OCI-LY7 (cell line): ENCODE measurements at regions not wholly inside any gene's neighbourhood (a gene's known extent, or its start where the extent isn't known, plus 50 kb on each side); places are given as distances from the start of the nearest gene placed in this dataset.

Source experiments
- BruUV-seq: library from RNA; stranded (reverse); fragments of 400-500 nt; replicated peaks from 2 replicates; lab custom pipeline; 2021; lab: Mats Ljungman, UMichigan
- CTCF ChIA-PET: fragments of 300-600 bp; sonication (Branson Sonifier 250); formaldehyde crosslinking; loops from one replicate; lab custom pipeline; 2022; ENCODE audit warnings: antibody characterized with exemption; ENCODE audit not compliant: unreplicated experiment; lab: Charles Lee
- POLR2A ChIA-PET: fragments of 300-600 bp; sonication (Branson Sonifier 250); formaldehyde crosslinking; loops from one replicate; lab custom pipeline; 2022; ENCODE audit warnings: antibody characterized with exemption; lab: Charles Lee
- DNase-seq: peaks from one replicate; pipeline ENCODE4 v3.0.0-alpha.2; 2015; ENCODE audit warnings: low spot score
- H2AFZ ChIP-seq: fragments of 200-600 bp; sonication (generic), shearing (Covaris generic); 2 replicates; pipeline ENCODE4 v1.6.1; 2014; ENCODE audit warnings: mild to moderate bottlenecking, antibody characterized with exemption, low read length, moderate library complexity
- H3K27ac ChIP-seq: fragments of 200-600 bp; sonication (generic); 2 replicates; pipeline ENCODE4 v1.5.1; 2014; ENCODE audit warnings: mixed run types, low read depth, mild to moderate bottlenecking, moderate library complexity, low read length, inconsistent platforms; ENCODE audit not compliant: poor library complexity, severe bottlenecking
- H3K36me3 ChIP-seq: fragments of 200-600 bp; sonication (generic); 2 replicates; pipeline ENCODE4 v1.6.1; 2014; ENCODE audit warnings: mild to moderate bottlenecking, antibody characterized with exemption, low read length, moderate library complexity, mixed read lengths; ENCODE audit not compliant: insufficient read depth
- H3K4me1 ChIP-seq: fragments of 200-600 bp; sonication (generic); 2 replicates; pipeline ENCODE4 v1.5.1; 2014; ENCODE audit warnings: mild to moderate bottlenecking, low read length; ENCODE audit not compliant: insufficient read depth, poor library complexity, severe bottlenecking
- H3K4me2 ChIP-seq: fragments of 200-600 bp; sonication (generic); 2 replicates; pipeline ENCODE4 v1.6.1; 2014; ENCODE audit warnings: mild to moderate bottlenecking, low read length
- H3K4me3 ChIP-seq: fragments of 200-600 bp; sonication (generic); 2 replicates; pipeline ENCODE4 v1.5.1; 2014; ENCODE audit warnings: mild to moderate bottlenecking, low read depth, low read length; ENCODE audit not compliant: poor library complexity, severe bottlenecking
- H3K79me2 ChIP-seq: fragments of 200-600 bp; sonication (generic); 2 replicates; pipeline ENCODE4 v1.6.1; 2016; ENCODE audit warnings: low read depth, mild to moderate bottlenecking, low read length, moderate library complexity, mixed read lengths; ENCODE audit not compliant: insufficient read depth
- H3K9me2 ChIP-seq: fragments of 200-600 bp; sonication (generic); 2 replicates; pipeline ENCODE4 v1.6.1; 2016; ENCODE audit warnings: mild to moderate bottlenecking, low read length, mixed read lengths; ENCODE audit not compliant: insufficient read depth
- H3K9me3 ChIP-seq: fragments of 200-600 bp; sonication (generic); 2 replicates; pipeline ENCODE4 v1.6.1; 2014; ENCODE audit warnings: mild to moderate bottlenecking, mixed run types, low read length, mixed read lengths
- H4K20me1 ChIP-seq: fragments of 200-600 bp; sonication (generic); 2 replicates; pipeline ENCODE4 v1.6.1; 2014; ENCODE audit warnings: mild to moderate bottlenecking, antibody characterized with exemption, low read length, moderate library complexity, mixed read lengths; ENCODE audit not compliant: insufficient read depth
- EZH2phosphoT487 ChIP-seq: fragments of 200-600 bp; sonication (generic); IDR thresholded peaks from 2 replicates; pipeline ENCODE4 v1.6.1; 2018; ENCODE audit warnings: low read depth, borderline replicate concordance, mild to moderate bottlenecking, mixed run types, antibody characterized with exemption, low read length, moderate library complexity, mixed read lengths
- intact Hi-C: fragments of 100-400 bp; cut with micrococcal nuclease; formaldehyde crosslinking; loops from one replicate; pipeline ENCODE4 v1.10.0; 2022; ENCODE audit not compliant: unreplicated experiment
- TF ChIP-seq, protein P1 (sequence below): fragments of 200-600 bp; sonication (generic); conservative IDR thresholded peaks from 2 replicates; pipeline ENCODE4 v1.5.1; 2014; ENCODE audit warnings: mild to moderate bottlenecking, antibody characterized with exemption, low read length, moderate library complexity, mixed read lengths

DNA sequence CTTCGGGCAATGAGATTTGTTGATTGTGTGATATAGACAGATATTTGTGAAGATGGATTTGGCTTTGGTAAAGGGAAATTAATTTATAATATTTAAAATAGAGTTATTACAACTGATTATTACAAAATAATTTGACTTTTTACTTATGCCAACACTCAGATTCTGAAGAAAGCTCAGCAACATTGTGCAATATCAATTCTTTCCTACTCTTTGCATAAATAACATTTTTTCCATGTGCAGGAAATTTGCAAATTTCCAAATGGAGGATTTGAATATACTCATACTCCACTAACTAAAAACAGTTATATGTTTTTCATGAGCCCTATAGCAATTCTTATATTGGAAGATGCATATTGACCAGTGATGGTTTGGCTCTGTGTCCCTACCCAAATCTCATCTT lies 676.4 kb upstream of the ADAMTS5 start:
- BruUV-seq: no TSS peak
- Histone ChIP-seq H3K27ac (no peak overlapping the region), H3K79me2 (no peaks in the 10 kb centered on the region), H3K9me3 (no peaks in the 10 kb centered on the region), H3K9me2 (no peaks in the 10 kb centered on the region), H3K4me2 (no peak overlapping the region), H2AFZ (no peak overlapping the region), H3K36me3 (no peaks in the 10 kb centered on the region), H4K20me1 (no peaks in the 10 kb centered on the region), H3K4me1 (no peaks in the 10 kb centered on the region), H3K4me3 (no peak overlapping the region)
- ChIA-PET CTCF (no interaction called here), POLR2A (no interaction called here)
- no peak for DNase-seq
- TF ChIP-seq, protein P1, sequence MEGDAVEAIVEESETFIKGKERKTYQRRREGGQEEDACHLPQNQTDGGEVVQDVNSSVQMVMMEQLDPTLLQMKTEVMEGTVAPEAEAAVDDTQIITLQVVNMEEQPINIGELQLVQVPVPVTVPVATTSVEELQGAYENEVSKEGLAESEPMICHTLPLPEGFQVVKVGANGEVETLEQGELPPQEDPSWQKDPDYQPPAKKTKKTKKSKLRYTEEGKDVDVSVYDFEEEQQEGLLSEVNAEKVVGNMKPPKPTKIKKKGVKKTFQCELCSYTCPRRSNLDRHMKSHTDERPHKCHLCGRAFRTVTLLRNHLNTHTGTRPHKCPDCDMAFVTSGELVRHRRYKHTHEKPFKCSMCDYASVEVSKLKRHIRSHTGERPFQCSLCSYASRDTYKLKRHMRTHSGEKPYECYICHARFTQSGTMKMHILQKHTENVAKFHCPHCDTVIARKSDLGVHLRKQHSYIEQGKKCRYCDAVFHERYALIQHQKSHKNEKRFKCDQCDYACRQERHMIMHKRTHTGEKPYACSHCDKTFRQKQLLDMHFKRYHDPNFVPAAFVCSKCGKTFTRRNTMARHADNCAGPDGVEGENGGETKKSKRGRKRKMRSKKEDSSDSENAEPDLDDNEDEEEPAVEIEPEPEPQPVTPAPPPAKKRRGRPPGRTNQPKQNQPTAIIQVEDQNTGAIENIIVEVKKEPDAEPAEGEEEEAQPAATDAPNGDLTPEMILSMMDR: no peak
- no peak for TF ChIP-seq EZH2phosphoT487
- intact Hi-C loops: no loop called here

DNA sequence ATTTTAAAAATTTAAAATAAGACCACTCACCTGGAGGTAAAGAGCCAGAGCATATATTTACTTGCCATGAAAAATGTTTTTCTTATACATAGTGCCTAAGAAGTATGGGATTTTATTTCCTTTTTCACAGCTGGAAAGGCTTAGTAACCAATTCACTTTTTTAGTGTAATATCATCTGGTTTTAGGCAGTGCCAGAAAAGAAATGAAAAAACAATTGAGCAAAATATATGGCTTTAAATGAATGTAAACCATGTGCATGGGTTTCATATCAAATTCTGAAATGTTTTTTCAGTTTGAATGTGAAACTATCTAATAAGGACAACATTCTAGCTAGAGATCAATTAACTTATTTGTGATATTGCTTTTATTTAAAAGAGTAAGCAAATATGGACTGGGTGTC lies 672.4 kb upstream of the ADAMTS5 start:
- H3K36me3 ChIP-seq: no peaks in the 10 kb centered on the region
- ChIA-PET POLR2A (no interaction called here), CTCF (no interaction called here)
- no peaks in the 10 kb centered on the region for H4K20me1 ChIP-seq
- H3K4me3 ChIP-seq: no peak overlapping the region
- H3K9me2 ChIP-seq: no peaks in the 10 kb centered on the region
- H3K27ac ChIP-seq: no peak overlapping the region
- no peaks in the 10 kb centered on the region for H3K79me2 ChIP-seq
- TF ChIP-seq, protein P1: no peak
- no peak for TF ChIP-seq EZH2phosphoT487
- peaks cover 7% of the 10 kb centered on the region; the same call in 1 of the 2 replicates for H3K9me3 ChIP-seq
- intact Hi-C loops: no loop called here
- no TSS peak for BruUV-seq
- H2AFZ ChIP-seq: no peak overlapping the region
- no peaks in the 10 kb centered on the region for H3K4me1 ChIP-seq
- H3K4me2 ChIP-seq: no peak overlapping the region
- DNase-seq: no peak

DNA sequence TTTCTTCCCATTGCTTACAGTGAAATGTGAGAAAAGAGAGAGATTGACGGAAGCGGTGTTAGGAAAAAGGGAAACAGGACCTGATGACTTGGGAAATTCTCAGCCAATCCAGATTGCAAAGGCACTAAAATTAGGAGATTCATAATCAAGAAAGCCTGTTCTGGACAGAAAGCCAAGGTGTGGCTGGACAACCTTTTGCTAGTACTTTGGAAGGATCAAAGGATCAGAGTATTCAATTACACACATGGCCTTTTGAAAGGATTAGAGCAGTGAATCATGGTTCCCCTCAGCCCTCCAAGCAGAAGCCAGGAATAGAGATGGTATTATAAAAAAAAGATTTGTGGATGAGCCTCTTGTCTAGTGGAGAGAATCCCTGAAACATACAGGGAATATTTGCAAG lies 669.8 kb upstream of the ADAMTS5 start:
- BruUV-seq: no TSS peak
- no peaks in the 10 kb centered on the region for H3K79me2 ChIP-seq
- H3K9me2 ChIP-seq: no peaks in the 10 kb centered on the region
- no peak overlapping the region for H3K4me2 ChIP-seq
- no peak overlapping the region for H3K4me3 ChIP-seq
- peaks cover 17% of the 10 kb centered on the region; the same call in 1 of the 2 replicates for H3K9me3 ChIP-seq
- no peaks in the 10 kb centered on the region for H3K36me3 ChIP-seq
- no peak for DNase-seq
- intact Hi-C loops: no loop called here
- ChIA-PET POLR2A (interaction anchor here (0.6 kb wide), 2 partner anchors 80 to 327 kb away, joined by 3 to 4 read pairs; no protein-coding TSS in a partner anchor), CTCF (no interaction called here)
- H3K4me1 ChIP-seq: no peaks in the 10 kb centered on the region
- no peak overlapping the region for H3K27ac ChIP-seq
- no peaks in the 10 kb centered on the region for H4K20me1 ChIP-seq
- TF ChIP-seq EZH2phosphoT487: no peak
- TF ChIP-seq, protein P1: no peak
- no peak overlapping the region for H2AFZ ChIP-seq
